CD4-positive, alpha-beta memory T cell (primary cell): ENCODE measurements at regions not wholly inside any gene's neighbourhood (a gene's known extent, or its start where the extent isn't known, plus 50 kb on each side); places are given as distances from the start of the nearest gene placed in this dataset.
A peak's percentile ranks its signal among the peaks of the same experiment; 100 is the strongest.
"Not testable (repeated sequence)": the region's sequence is repeated elsewhere in the genome, so short reads cannot be mapped to it uniquely, and the experiment has no call there.

Experiments
- CTCF ChIA-PET: fragments of 350-600 bp; sonication (Branson Sonifier 250); formaldehyde crosslinking; loops from one replicate; lab custom pipeline; 2021; ENCODE audit warnings: inconsistent platforms; ENCODE audit not compliant: partially characterized antibody; lab: Charles Lee
- POLR2A ChIA-PET: fragments of 350-600 bp; sonication (Branson Sonifier 250); formaldehyde crosslinking; loops from one replicate; lab custom pipeline; 2021; ENCODE audit not compliant: partially characterized antibody; lab: Charles Lee
- DNase-seq, 5 donors: peaks; one replicate each; pipeline versions ENCODE4 v3.0.0 to v3.0.0-alpha.2; 2020 to 2022; ENCODE audit warnings: mixed read lengths in 1 of 5
- H3K27ac ChIP-seq: one replicate; pipeline ENCODE4 v1.7.0; 2013; ENCODE audit warnings: low read depth, low read length
- H3K27me3 ChIP-seq: 2 replicates; pipeline ENCODE4 v1.7.0; 2013; ENCODE audit warnings: mild to moderate bottlenecking, low read length, moderate library complexity; ENCODE audit not compliant: insufficient read depth
- H3K36me3 ChIP-seq: 2 replicates; pipeline ENCODE4 v1.7.0; 2013; ENCODE audit warnings: mild to moderate bottlenecking, low read length, moderate library complexity; ENCODE audit not compliant: insufficient read depth
- H3K4me1 ChIP-seq: 2 replicates; pipeline ENCODE4 v1.7.0; 2013; ENCODE audit warnings: mild to moderate bottlenecking, low read length, moderate library complexity; ENCODE audit not compliant: insufficient read depth
- H3K4me3 ChIP-seq, 2 donors: one replicate each; pipeline ENCODE4 v1.7.0; 2013; ENCODE audit warnings: low read length in 2 of 2, mild to moderate bottlenecking in 1 of 2
- H3K9me3 ChIP-seq, 2 donors: one replicate each; pipeline ENCODE4 v1.7.0; 2013; ENCODE audit warnings: low read length in 2 of 2, control low read depth in 1 of 2; ENCODE audit not compliant: control insufficient read depth in 1 of 2
- H3K27ac Mint-ChIP-seq, 7 donors: one replicate each; pipeline ENCODE4 v1.8.0; 2020 to 2021; ENCODE audit warnings: mixed read lengths in 7 of 7, mild to moderate bottlenecking in 6 of 7, inconsistent platforms in 3 of 7, moderate library complexity in 3 of 7
- H3K27me3 Mint-ChIP-seq, 2 donors: one replicate each; pipeline ENCODE4 v1.8.0; 2020 to 2021; ENCODE audit warnings: mixed read lengths in 2 of 2
- H3K36me3 Mint-ChIP-seq, 2 donors: one replicate each; pipeline ENCODE4 v1.8.0; 2020 to 2021; ENCODE audit warnings: mixed read lengths in 2 of 2, inconsistent platforms in 1 of 2, mild to moderate bottlenecking in 1 of 2
- H3K4me1 Mint-ChIP-seq, 4 donors: one replicate each; pipeline ENCODE4 v1.8.0; 2020 to 2021; ENCODE audit warnings: mixed read lengths in 4 of 4, mild to moderate bottlenecking in 1 of 4
- H3K4me3 Mint-ChIP-seq, 8 donors: one replicate each; pipeline ENCODE4 v1.8.0; 2020 to 2021; ENCODE audit warnings: mixed read lengths in 8 of 8, mild to moderate bottlenecking in 7 of 8, moderate library complexity in 6 of 8, inconsistent platforms in 3 of 8
- H3K9me3 Mint-ChIP-seq, 8 donors: one replicate each; pipeline ENCODE4 v1.8.0; 2020 to 2021; ENCODE audit warnings: mixed read lengths in 8 of 8, mild to moderate bottlenecking in 5 of 8, inconsistent platforms in 3 of 8, moderate library complexity in 1 of 8
- intact Hi-C: fragments of 100-400 bp; cut with micrococcal nuclease; formaldehyde crosslinking; loops from one replicate; pipeline ENCODE4 v1.15.1; 2023

DNA sequence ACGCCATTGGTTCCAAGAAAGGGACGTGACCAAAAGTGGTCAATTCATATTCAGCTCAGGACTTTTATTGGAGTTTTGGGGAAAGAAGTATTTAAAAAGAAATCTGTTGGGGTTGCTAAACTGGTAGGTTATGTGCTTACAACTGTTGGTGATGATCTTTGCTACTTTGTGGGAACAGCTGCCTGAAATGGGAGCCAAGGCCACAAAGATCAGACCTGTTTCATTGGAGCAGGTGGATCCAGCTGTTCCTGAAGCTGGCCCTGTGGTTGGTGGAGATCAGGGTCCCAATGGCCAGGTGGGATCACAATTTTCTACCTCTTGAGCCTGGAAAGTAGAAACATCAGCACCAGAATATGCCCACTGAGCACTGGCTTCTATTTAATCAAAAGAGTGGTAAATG lies 144.5 kb downstream of the PSAT1 start:
- Mint-ChIP-seq H3K36me3 (no peaks in the 10 kb centered on the region), H3K9me3 (peaks cover 0 to 2% (median 0%) of the 10 kb centered on the region in 8 donors), H3K27ac (no peak overlapping the region), H3K4me3 (no peak overlapping the region), H3K4me1 (peaks cover 0 to 12% (median 4%) of the 10 kb centered on the region in 4 donors), H3K27me3 (peaks cover 12 to 16% of the 10 kb centered on the region in 2 donors)
- H3K4me1 ChIP-seq, result peaks cover 5% of the 10 kb centered on the region
- no peak overlapping the region for H3K4me3 ChIP-seq
- H3K27ac ChIP-seq, result no peak overlapping the region
- intact Hi-C loops, result loop anchor here (5.0 kb wide), 1 partner anchor 421 kb away; no protein-coding TSS in a partner anchor
- H3K27me3 ChIP-seq, result no peaks in the 10 kb centered on the region
- H3K36me3 ChIP-seq, result no peaks in the 10 kb centered on the region
- H3K9me3 ChIP-seq, result no peaks in the 10 kb centered on the region
- CTCF ChIA-PET, result no interaction called here
- POLR2A ChIA-PET, result no interaction called here
- DNase-seq, result no peak

DNA sequence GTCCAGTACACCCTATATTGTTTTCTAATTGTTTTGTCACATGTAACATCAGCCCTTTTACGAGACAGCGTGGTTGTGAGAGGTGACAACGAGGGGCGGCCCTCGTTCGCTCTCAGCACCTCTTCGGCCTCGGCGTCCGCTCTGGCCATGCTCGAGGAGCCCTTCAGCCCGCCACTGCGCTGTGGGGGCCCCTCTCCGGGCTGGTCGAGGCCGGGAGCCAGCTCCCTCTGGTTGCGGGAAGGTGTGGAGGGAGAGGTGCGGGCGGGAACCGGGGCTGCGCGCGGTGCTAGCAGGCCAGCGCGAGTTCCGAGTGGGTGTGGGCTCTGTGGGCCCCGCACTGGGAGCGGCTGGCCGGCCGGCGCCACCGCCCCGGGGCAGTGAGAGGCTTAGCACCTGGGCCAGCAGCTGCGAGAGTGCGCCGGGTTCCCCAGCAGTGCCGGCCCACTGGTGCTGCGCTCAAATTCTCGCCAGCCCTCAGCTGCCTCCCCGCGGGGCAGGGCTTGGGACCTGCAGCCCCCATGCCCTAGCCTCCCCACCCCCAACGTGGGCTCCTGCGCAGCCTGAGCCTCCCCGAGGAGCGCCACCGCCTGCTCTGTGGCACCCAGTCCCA lies 145.0 kb downstream of the PSAT1 start:
- no peaks in the 10 kb centered on the region for H3K36me3 Mint-ChIP-seq

DNA sequence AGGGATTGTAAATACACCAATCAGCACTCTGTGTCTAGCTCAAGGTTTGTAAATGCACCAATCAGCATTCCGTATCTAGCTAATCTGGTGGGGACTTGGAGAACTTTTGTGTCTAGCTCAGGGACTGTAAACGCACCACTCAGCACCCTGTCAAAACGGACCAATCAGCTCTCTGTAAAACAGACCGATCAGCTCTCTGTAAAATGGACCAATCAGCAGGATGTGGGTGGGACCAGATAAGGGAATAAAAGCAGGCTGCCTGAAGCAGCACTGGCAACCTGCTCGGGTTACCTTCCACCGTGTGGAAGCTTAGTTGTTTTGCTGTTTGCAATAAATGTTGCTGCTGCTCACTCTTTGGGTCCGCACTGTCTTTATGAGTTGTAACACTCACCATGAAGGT lies 145.7 kb downstream of the PSAT1 start:
- H3K4me1 ChIP-seq, H3K27ac ChIP-seq, H3K27ac Mint-ChIP-seq, H3K9me3 ChIP-seq, H3K4me3 Mint-ChIP-seq, H3K36me3 Mint-ChIP-seq, H3K36me3 ChIP-seq, H3K4me3 ChIP-seq, H3K27me3 ChIP-seq, H3K9me3 Mint-ChIP-seq, POLR2A ChIA-PET, CTCF ChIA-PET, DNase-seq: not testable (repeated sequence)
- intact Hi-C loops, result loop anchor here (5.0 kb wide), 1 partner anchor 420 kb away; no protein-coding TSS in a partner anchor
- peaks cover 0 to 12% (median 4%) of the 10 kb centered on the region in 4 donors for H3K4me1 Mint-ChIP-seq
- peaks cover 7 to 13% of the 10 kb centered on the region in 2 donors for H3K27me3 Mint-ChIP-seq

More for the DNA sequence above, 145.0 kb downstream of the PSAT1 start:
- H3K27ac ChIP-seq, result no peak overlapping the region
- intact Hi-C loops, result loop anchor here (5.0 kb wide), 1 partner anchor 420 kb away; no protein-coding TSS in a partner anchor
- H3K4me3 ChIP-seq, result no peak overlapping the region
- CTCF ChIA-PET, result no interaction called here
- Mint-ChIP-seq H3K27me3 (peaks cover 10 to 14% of the 10 kb centered on the region in 2 donors), H3K4me1 (peaks cover 0 to 12% (median 4%) of the 10 kb centered on the region in 4 donors), H3K9me3 (peaks cover 0 to 2% (median 0%) of the 10 kb centered on the region in 8 donors), H3K27ac (no peak overlapping the region), H3K4me3 (no peak overlapping the region)
- H3K27me3 ChIP-seq, result no peaks in the 10 kb centered on the region
- H3K4me1 ChIP-seq, result peaks cover 5% of the 10 kb centered on the region
- no peaks in the 10 kb centered on the region for H3K9me3 ChIP-seq
- DNase-seq, result no peak
- no peaks in the 10 kb centered on the region for H3K36me3 ChIP-seq
- POLR2A ChIA-PET, result no interaction called here

DNA sequence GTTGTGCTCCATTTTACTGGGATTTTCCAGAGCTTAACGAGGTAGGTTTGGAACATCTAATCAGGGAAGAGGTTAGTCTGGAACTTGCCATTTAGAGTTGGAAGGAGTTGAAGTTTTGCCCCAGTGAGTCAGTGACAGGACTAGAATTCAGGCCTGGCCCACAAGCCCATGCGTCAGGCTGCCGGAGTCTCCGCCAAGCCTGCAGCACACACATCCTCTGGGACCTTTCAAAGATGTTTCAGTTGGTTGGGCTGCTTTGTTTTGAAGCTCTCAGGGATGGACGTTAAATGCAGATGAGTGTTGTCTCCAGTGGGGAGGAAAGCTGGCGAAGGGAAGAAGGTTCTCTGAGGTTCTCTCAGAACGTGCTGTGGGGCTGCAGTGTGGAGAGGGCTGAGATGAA lies 147.0 kb downstream of the PSAT1 start:
- no peak for DNase-seq
- peaks cover 0 to 2% (median 0%) of the 10 kb centered on the region in 8 donors for H3K9me3 Mint-ChIP-seq
- H3K27me3 Mint-ChIP-seq, result peaks cover 5 to 7% of the 10 kb centered on the region in 2 donors
- intact Hi-C loops, result loop anchor here (5.0 kb wide), 1 partner anchor 418 kb away; no protein-coding TSS in a partner anchor
- no peaks in the 10 kb centered on the region for H3K9me3 ChIP-seq
- H3K27me3 ChIP-seq, result no peaks in the 10 kb centered on the region
- H3K27ac ChIP-seq, result no peak overlapping the region
- H3K4me1 Mint-ChIP-seq, result peaks cover 0 to 11% (median 4%) of the 10 kb centered on the region in 4 donors
- ChIA-PET POLR2A (no interaction called here), CTCF (no interaction called here)
- H3K4me3 ChIP-seq, result no peak overlapping the region
- H3K36me3 Mint-ChIP-seq, result no peaks in the 10 kb centered on the region
- no peaks in the 10 kb centered on the region for H3K36me3 ChIP-seq
- H3K4me3 Mint-ChIP-seq, result no peak overlapping the region
- peaks cover 5% of the 10 kb centered on the region for H3K4me1 ChIP-seq
- H3K27ac Mint-ChIP-seq, result no peak overlapping the region

DNA sequence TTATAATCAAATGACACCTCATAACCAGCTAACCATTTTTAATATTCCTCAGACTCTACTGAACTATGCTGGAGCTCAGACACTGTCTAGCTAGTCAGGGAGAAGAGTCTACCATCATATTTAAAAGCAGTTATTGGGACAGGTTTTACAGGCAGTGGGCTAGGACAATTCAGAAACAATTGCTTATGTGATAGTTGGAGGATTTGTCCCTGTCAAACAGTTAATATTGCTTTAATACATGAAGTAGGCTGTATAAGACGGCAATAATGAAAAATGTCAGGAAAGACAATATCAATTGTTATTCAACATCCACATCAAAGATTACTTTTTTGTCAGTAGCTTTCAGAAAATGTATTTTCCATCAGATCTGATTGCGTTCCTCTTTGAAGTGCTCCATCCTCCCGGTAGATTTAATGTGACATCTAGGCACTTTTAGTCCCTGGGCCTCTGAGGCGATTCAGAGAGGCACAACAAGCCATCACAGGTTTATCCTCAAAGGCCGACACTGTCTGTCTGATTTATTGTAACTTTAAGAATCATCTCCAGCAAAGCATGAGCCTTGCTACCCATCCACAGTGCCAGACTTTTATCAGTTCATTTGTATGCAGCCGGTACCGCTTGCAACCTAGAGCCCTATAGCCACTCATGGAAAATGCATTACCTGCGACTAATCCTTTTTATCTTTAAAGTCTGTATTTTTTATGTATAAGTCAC lies 152.2 kb downstream of the PSAT1 start:
- intact Hi-C loops, result no loop called here
- no peaks in the 10 kb centered on the region for H3K4me1 ChIP-seq
- ChIA-PET CTCF (interaction anchor here (1.1 to 7.4 kb wide), 2 partner anchors 11 to 16 kb away, joined by 3 to 42 read pairs; no protein-coding TSS in a partner anchor), POLR2A (no interaction called here)
- no peaks in the 10 kb centered on the region for H3K4me1 Mint-ChIP-seq
- H3K9me3 ChIP-seq, result no peaks in the 10 kb centered on the region
- H3K27me3 Mint-ChIP-seq, result peaks cover 5 to 14% of the 10 kb centered on the region in 2 donors
- no peak overlapping the region for H3K27ac Mint-ChIP-seq
- DNase-seq, result no peak
- no peaks in the 10 kb centered on the region for H3K27me3 ChIP-seq
- H3K27ac ChIP-seq, result no peak overlapping the region
- no peak overlapping the region for H3K4me3 ChIP-seq
- H3K4me3 Mint-ChIP-seq, result no peak overlapping the region
- no peaks in the 10 kb centered on the region for H3K36me3 ChIP-seq
- no peaks in the 10 kb centered on the region for H3K36me3 Mint-ChIP-seq
- H3K9me3 Mint-ChIP-seq, result peaks cover 0 to 1% (median 0%) of the 10 kb centered on the region in 8 donors

DNA sequence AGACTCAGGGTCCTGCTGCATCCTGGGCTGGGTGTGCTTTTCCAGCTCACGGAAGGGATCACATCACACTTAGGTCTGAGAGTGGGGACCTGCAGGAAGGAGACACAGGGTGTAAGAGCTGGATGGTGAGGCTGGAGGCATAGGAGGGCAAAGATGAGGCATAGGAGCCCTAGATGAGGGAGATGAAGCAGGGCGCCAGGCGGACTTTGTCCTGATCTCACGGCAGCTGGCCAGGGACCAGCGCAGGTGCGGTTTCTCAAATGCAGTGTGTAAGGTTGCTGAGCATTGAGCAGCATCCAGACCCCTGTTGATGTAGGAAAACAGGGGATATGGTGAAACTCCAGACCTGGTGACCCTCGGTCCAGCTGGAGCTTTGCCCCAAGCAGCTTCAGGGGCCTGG lies 156.5 kb downstream of the PSAT1 start:
- ChIA-PET CTCF (interaction anchor here (7.4 kb wide), 1 partner anchor 15 kb away, joined by 42 read pairs; no protein-coding TSS in a partner anchor), POLR2A (no interaction called here)
- Histone ChIP-seq H3K27ac (no peak overlapping the region), H3K27me3 (no peaks in the 10 kb centered on the region), H3K36me3 (no peaks in the 10 kb centered on the region), H3K9me3 (no peaks in the 10 kb centered on the region), H3K4me3 (no peak overlapping the region), H3K4me1 (no peaks in the 10 kb centered on the region)
- no peaks in the 10 kb centered on the region for H3K4me1 Mint-ChIP-seq
- no peaks in the 10 kb centered on the region for H3K36me3 Mint-ChIP-seq
- peak overlapping the region in 1 of 7 donors; percentile 82 for H3K27ac Mint-ChIP-seq
- H3K27me3 Mint-ChIP-seq, result peaks cover 7 to 15% of the 10 kb centered on the region in 2 donors
- no peak overlapping the region for H3K4me3 Mint-ChIP-seq
- DNase-seq, result no peak
- H3K9me3 Mint-ChIP-seq, result peaks cover 0 to 8% (median 0%) of the 10 kb centered on the region in 8 donors
- intact Hi-C loops, result no loop called here

DNA sequence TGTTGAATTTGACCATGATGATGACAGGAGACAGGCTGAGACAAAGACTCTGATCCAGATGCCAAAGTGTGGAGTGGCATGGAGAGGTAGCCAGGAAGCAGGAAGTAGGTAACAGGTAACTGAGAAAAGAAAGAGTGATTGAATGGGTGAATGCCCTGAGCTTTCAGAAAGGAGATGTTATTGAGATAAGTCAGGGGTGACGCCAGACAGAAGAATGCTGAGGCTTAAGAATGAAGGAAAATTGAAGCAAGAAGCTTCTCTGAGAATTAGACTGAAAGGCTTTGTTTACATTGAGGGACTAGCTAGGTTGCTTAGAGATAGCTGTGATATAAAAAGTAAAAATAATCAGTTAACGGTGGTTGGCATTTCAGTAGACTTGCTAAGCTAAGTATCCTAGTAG lies 165.7 kb downstream of the PSAT1 start:
- Mint-ChIP-seq H3K4me1 (no peaks in the 10 kb centered on the region), H3K9me3 (peaks cover 2 to 13% (median 7%) of the 10 kb centered on the region in 8 donors), H3K27me3 (peaks cover 2 to 4% of the 10 kb centered on the region in 2 donors), H3K36me3 (no peaks in the 10 kb centered on the region), H3K27ac (no peak overlapping the region), H3K4me3 (no peak overlapping the region)
- Histone ChIP-seq H3K9me3 (no peaks in the 10 kb centered on the region), H3K36me3 (no peaks in the 10 kb centered on the region), H3K27ac (no peak overlapping the region), H3K4me3 (no peak overlapping the region), H3K4me1 (no peaks in the 10 kb centered on the region), H3K27me3 (no peaks in the 10 kb centered on the region)
- POLR2A ChIA-PET, result no interaction called here
- DNase-seq, result no peak
- intact Hi-C loops, result no loop called here
- CTCF ChIA-PET, result interaction anchor here (1.9 kb wide), 1 partner anchor 23 kb away, joined by 6 read pairs; no protein-coding TSS in a partner anchor
